CD14-positive monocyte (primary cell): ENCODE measurements at regions not wholly inside any gene's neighbourhood (a gene's known extent, or its start where the extent isn't known, plus 50 kb on each side); places are given as distances from the start of the nearest gene placed in this dataset.

Experiments used
- DNase-seq, 3 donors: peaks; one replicate each; pipeline ENCODE4 v3.0.0-alpha.2; 2011 to 2022
- H2AFZ ChIP-seq: 2 replicates; pipeline ENCODE4 v1.6.0; 2012; ENCODE audit warnings: mild to moderate bottlenecking, low read depth, low read length, inconsistent platforms; ENCODE audit not compliant: insufficient read depth, poor library complexity, severe bottlenecking
- H3K27ac ChIP-seq, 2 donors: 1 replicate in 1 of 2; 2 replicates in 1 of 2; pipeline ENCODE4 v1.5.1; 2012 to 2013; ENCODE audit warnings: low read length in 2 of 2, control low read depth in 1 of 2, inconsistent platforms in 1 of 2, low read depth in 1 of 2, mild to moderate bottlenecking in 1 of 2
- H3K27me3 ChIP-seq, 2 donors: one replicate each; pipeline versions ENCODE4 v1.6.0 to v1.6.1; 2011 to 2013; ENCODE audit warnings: low read length in 2 of 2; ENCODE audit not compliant: control insufficient read depth in 2 of 2, insufficient read depth in 2 of 2
- H3K36me3 ChIP-seq, 2 donors: replicated peaks in 1 of 2; 1 replicate in 1 of 2; 2 replicates in 1 of 2; pipeline versions ENCODE4 v1.5.1 to v1.6.1; 2012 to 2013; ENCODE audit warnings: low read length in 2 of 2, control low read depth in 1 of 2, inconsistent platforms in 1 of 2, mild to moderate bottlenecking in 1 of 2; ENCODE audit not compliant: insufficient read depth in 2 of 2, control insufficient read depth in 1 of 2
- H3K4me1 ChIP-seq, 2 donors: 1 replicate in 1 of 2; 2 replicates in 1 of 2; pipeline versions ENCODE4 v1.5.1 to v1.6.1; 2012 to 2013; ENCODE audit warnings: low read length in 2 of 2, control low read depth in 1 of 2, inconsistent platforms in 1 of 2, mild to moderate bottlenecking in 1 of 2, moderate library complexity in 1 of 2; ENCODE audit not compliant: insufficient read depth in 2 of 2, control insufficient read depth in 1 of 2
- H3K4me2 ChIP-seq: replicated peaks from 2 replicates; pipeline ENCODE3; 2012; ENCODE audit warnings: low read length, moderate library complexity, mild to moderate bottlenecking; ENCODE audit not compliant: poor library complexity, severe bottlenecking; ENCODE audit errors: extremely low read depth
- H3K4me3 ChIP-seq, 3 experiments: fragments of 200-600 bp in 1 of 3; sonication (generic) in 1 of 3; replicated peaks in 1 of 3; 1 replicate in 2 of 3; 2 replicates in 1 of 3; pipeline ENCODE4 v1.5.1; 2011 to 2013; ENCODE audit warnings: low read length in 3 of 3, mild to moderate bottlenecking in 3 of 3, control low read depth in 2 of 3, low read depth in 2 of 3, inconsistent platforms in 1 of 3, moderate library complexity in 1 of 3
- H3K79me2 ChIP-seq: 2 replicates; pipeline ENCODE4 v1.6.0; 2012; ENCODE audit warnings: mild to moderate bottlenecking, control low read depth, inconsistent platforms, low read length, moderate library complexity; ENCODE audit not compliant: insufficient read depth
- H3K9ac ChIP-seq: 2 replicates; pipeline ENCODE4 v1.6.0; 2017; ENCODE audit warnings: low read length, mild to moderate bottlenecking; ENCODE audit not compliant: insufficient read depth, poor library complexity, severe bottlenecking
- H3K9me3 ChIP-seq, 2 donors: replicated peaks in 1 of 2; 1 replicate in 1 of 2; 2 replicates in 1 of 2; pipeline versions ENCODE4 v1.5.1 to v1.6.1; 2012 to 2013; ENCODE audit warnings: low read length in 2 of 2, control low read depth in 1 of 2; ENCODE audit not compliant: control insufficient read depth in 1 of 2, insufficient read depth in 1 of 2
- H4K20me1 ChIP-seq: 2 replicates; pipeline ENCODE4 v1.6.0; 2012; ENCODE audit warnings: mild to moderate bottlenecking, low read length, control low read depth, moderate library complexity; ENCODE audit not compliant: insufficient read depth
- H3K27ac Mint-ChIP-seq, 7 donors: one replicate each; pipeline ENCODE4 v1.8.0; 2020; ENCODE audit warnings: mild to moderate bottlenecking in 7 of 7, mixed read lengths in 7 of 7, moderate library complexity in 6 of 7, inconsistent platforms in 2 of 7
- H3K27me3 Mint-ChIP-seq, 3 donors: one replicate each; pipeline ENCODE4 v1.8.0; 2021 to 2022; ENCODE audit warnings: low read depth in 3 of 3, mild to moderate bottlenecking in 3 of 3, mixed read lengths in 3 of 3, moderate library complexity in 3 of 3, inconsistent platforms in 1 of 3
- H3K36me3 Mint-ChIP-seq, 2 donors: one replicate each; pipeline ENCODE4 v1.8.0; 2020; ENCODE audit warnings: mixed read lengths in 2 of 2, inconsistent platforms in 1 of 2, mild to moderate bottlenecking in 1 of 2
- H3K4me1 Mint-ChIP-seq: one replicate; pipeline ENCODE4 v1.8.0; 2020; ENCODE audit warnings: mild to moderate bottlenecking, mixed read lengths
- H3K4me3 Mint-ChIP-seq, 2 donors: one replicate each; pipeline ENCODE4 v1.8.0; 2020; ENCODE audit warnings: mild to moderate bottlenecking in 2 of 2, mixed read lengths in 2 of 2, moderate library complexity in 1 of 2
- H3K9me3 Mint-ChIP-seq, 7 donors: one replicate each; pipeline ENCODE4 v1.8.0; 2020 to 2022; ENCODE audit warnings: mixed read lengths in 7 of 7, mild to moderate bottlenecking in 6 of 7, moderate library complexity in 6 of 7, inconsistent platforms in 2 of 7
- WGBS: methylation state at CpG from one replicate; pipeline ENCODE4 v1.1.5; 2013; ENCODE audit warnings: missing lambda C conversion rate; ENCODE audit not compliant: insufficient coverage; 5-methylcytosine and 5-hydroxymethylcytosine counted together
- intact Hi-C, 2 donors: fragments of 100-400 bp; cut with micrococcal nuclease; formaldehyde crosslinking; loops; one replicate each; pipeline versions ENCODE4 v1.15.0 to v1.15.1; 2023
- TF ChIP-seq, protein P1 (sequence below): fragments of 200-600 bp; IDR thresholded peaks from one replicate; pipeline ENCODE4 v1.8.0; 2022; ENCODE audit warnings: antibody characterized with exemption, mild to moderate bottlenecking

DNA sequence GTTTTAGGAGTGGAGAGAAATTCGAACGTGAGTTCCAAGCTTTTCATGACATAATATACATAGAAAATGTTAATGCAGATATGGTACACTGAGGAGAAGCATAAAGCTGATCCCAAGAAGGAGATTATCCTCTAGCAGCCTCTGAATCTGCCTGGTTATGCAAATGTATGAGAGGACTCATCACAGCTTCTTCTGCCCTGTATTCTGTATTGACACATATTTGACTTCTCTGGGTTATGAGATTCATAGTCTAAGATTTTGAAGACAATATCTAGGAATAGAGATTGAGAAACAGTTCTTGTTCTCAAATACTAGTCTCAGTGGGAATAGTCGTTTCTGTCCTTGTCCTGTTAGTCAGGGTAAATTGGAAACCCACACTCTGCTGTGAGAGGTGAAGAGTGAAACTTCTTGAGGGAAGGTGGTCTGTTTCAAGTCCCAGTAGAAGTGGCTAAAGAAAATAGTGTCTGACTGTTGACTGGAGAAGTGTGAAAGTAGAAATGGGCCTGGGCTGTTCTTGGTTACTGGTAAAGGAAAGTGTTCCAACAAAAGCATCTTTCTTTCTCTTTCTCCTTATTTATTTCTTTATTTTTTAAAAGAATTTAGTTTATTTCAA is 1356.6 kb downstream of the SLITRK5 start:
- Mint-ChIP-seq H3K27ac (no peak overlapping the region), H3K4me1 (no peaks in the 10 kb centered on the region), H3K27me3 (peaks cover 0 to 2% (median 0%) of the 10 kb centered on the region in 3 donors), H3K9me3 (peaks cover 5 to 23% (median 9%) of the 10 kb centered on the region in 7 donors), H3K36me3 (no peaks in the 10 kb centered on the region), H3K4me3 (no peak overlapping the region)
- no peaks in the 10 kb centered on the region for H3K27me3 ChIP-seq
- no CpG with 5 or more reads among the region's 3 CpGs for WGBS
- H4K20me1 ChIP-seq = no peaks in the 10 kb centered on the region
- TF ChIP-seq, protein P1, sequence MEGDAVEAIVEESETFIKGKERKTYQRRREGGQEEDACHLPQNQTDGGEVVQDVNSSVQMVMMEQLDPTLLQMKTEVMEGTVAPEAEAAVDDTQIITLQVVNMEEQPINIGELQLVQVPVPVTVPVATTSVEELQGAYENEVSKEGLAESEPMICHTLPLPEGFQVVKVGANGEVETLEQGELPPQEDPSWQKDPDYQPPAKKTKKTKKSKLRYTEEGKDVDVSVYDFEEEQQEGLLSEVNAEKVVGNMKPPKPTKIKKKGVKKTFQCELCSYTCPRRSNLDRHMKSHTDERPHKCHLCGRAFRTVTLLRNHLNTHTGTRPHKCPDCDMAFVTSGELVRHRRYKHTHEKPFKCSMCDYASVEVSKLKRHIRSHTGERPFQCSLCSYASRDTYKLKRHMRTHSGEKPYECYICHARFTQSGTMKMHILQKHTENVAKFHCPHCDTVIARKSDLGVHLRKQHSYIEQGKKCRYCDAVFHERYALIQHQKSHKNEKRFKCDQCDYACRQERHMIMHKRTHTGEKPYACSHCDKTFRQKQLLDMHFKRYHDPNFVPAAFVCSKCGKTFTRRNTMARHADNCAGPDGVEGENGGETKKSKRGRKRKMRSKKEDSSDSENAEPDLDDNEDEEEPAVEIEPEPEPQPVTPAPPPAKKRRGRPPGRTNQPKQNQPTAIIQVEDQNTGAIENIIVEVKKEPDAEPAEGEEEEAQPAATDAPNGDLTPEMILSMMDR = no peak
- intact Hi-C loops = no loop called here
- H3K4me3 ChIP-seq = no peak overlapping the region
- no peak overlapping the region for H3K9ac ChIP-seq
- no peak overlapping the region for H3K27ac ChIP-seq
- no peak overlapping the region for H3K4me2 ChIP-seq
- H2AFZ ChIP-seq = no peak overlapping the region
- no peaks in the 10 kb centered on the region for H3K36me3 ChIP-seq
- peaks cover 0 to 3% of the 10 kb centered on the region in 2 donors for H3K9me3 ChIP-seq
- H3K79me2 ChIP-seq = no peaks in the 10 kb centered on the region
- no peaks in the 10 kb centered on the region for H3K4me1 ChIP-seq
- DNase-seq = no peak

DNA sequence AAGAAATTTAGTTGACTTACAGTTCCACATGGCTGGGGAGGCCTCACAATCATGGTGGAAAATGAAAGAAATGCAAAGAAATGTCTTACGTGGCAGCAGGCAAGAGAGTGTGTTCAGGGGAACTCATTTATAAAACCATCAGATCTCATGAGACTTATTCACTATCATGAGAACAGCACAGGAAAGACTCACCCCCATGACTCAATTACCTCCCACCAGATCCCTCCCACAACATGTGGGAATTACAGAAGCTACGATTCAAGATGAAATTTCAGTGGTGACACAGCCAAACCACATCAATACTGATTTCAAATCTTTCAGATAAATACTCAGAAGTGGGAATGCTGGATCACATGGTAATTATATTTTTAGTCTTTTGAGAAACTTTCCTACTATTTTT is 1357.9 kb downstream of the SLITRK5 start:
- H2AFZ ChIP-seq = no peak overlapping the region
- WGBS = no CpG with 5 or more reads among the region's 2 CpGs
- H3K27me3 ChIP-seq = no peaks in the 10 kb centered on the region
- DNase-seq = no peak
- TF ChIP-seq, protein P1 = no peak
- intact Hi-C loops = no loop called here
- Mint-ChIP-seq H3K9me3 (peaks cover 4 to 23% (median 11%) of the 10 kb centered on the region in 7 donors), H3K4me3 (no peak overlapping the region), H3K27ac (no peak overlapping the region), H3K4me1 (no peaks in the 10 kb centered on the region), H3K36me3 (no peaks in the 10 kb centered on the region), H3K27me3 (peaks cover 0 to 2% (median 0%) of the 10 kb centered on the region in 3 donors)
- no peak overlapping the region for H3K4me3 ChIP-seq
- no peak overlapping the region for H3K27ac ChIP-seq
- peaks cover 4 to 5% of the 10 kb centered on the region in 2 donors for H3K9me3 ChIP-seq
- no peaks in the 10 kb centered on the region for H3K4me1 ChIP-seq
- H3K9ac ChIP-seq = no peak overlapping the region
- H3K79me2 ChIP-seq = no peaks in the 10 kb centered on the region
- H3K36me3 ChIP-seq = no peaks in the 10 kb centered on the region
- H4K20me1 ChIP-seq = no peaks in the 10 kb centered on the region
- no peak overlapping the region for H3K4me2 ChIP-seq
